Choroid plexus epithelial cell (primary cell): ENCODE measurements at regions not wholly inside any gene's neighbourhood (a gene's known extent, or its start where the extent isn't known, plus 50 kb on each side); places are given as distances from the start of the nearest gene placed in this dataset.

Experiments used
- DNase-seq: peaks from one replicate; pipeline ENCODE4 v3.0.0-alpha.2; 2010; ENCODE audit warnings: low read depth
- H3K4me3 ChIP-seq: 2 replicates; pipeline ENCODE4 v1.5.1; 2011; ENCODE audit warnings: low read depth, mild to moderate bottlenecking, control low read depth, low read length, moderate library complexity
- CTCF ChIP-seq: conservative IDR thresholded peaks from 2 replicates; pipeline ENCODE4 v1.5.1; 2011; ENCODE audit warnings: low read depth, mild to moderate bottlenecking, control low read depth, inconsistent platforms, low read length, moderate library complexity

GRCh38 chr2:59570818-59571217 lies 982.6 kb downstream of the BCL11A start:
- no peak for DNase-seq
- H3K4me3 ChIP-seq: no peak overlapping the region
- TF ChIP-seq CTCF: no peak

GRCh38 chr2:59569124-59569523 lies 984.3 kb downstream of the BCL11A start:
- H3K4me3 ChIP-seq: no peak overlapping the region
- no peak for DNase-seq
- TF ChIP-seq CTCF: no peak

- no peak overlapping the region for H3K4me3 ChIP-seq
- no peak for DNase-seq
- no peak for TF ChIP-seq CTCF
Observed at GRCh38 chr2:59568461-59568860, 985.0 kb downstream of the BCL11A start.

- no peak for TF ChIP-seq CTCF
- no peak for DNase-seq
Observed at GRCh38 chr2:59567151-59567550, 986.3 kb downstream of the BCL11A start.

GRCh38 chr2:59566739-59567138 lies 986.7 kb downstream of the BCL11A start:
- TF ChIP-seq CTCF: no peak
- H3K4me3 ChIP-seq: no peak overlapping the region
- no peak for DNase-seq

More at GRCh38 chr2:59567151-59567550, 986.3 kb downstream of the BCL11A start:
- no peak overlapping the region for H3K4me3 ChIP-seq

- no peak overlapping the region for H3K4me3 ChIP-seq
- no peak for DNase-seq
- no peak for TF ChIP-seq CTCF
Observed at GRCh38 chr2:59561281-59561680, 992.2 kb downstream of the BCL11A start.

- TF ChIP-seq CTCF: no peak
- DNase-seq: no peak
- no peak overlapping the region for H3K4me3 ChIP-seq
Observed at GRCh38 chr2:59560769-59561168, 992.7 kb downstream of the BCL11A start.
